Ammon's horn (tissue), 1 donor: ENCODE measurements at regions not wholly inside any gene's neighbourhood (a gene's known extent, or its start where the extent isn't known, plus 50 kb on each side); places are given as distances from the start of the nearest gene placed in this dataset.

Source experiments
- DNase-seq: peaks from one replicate; pipeline ENCODE4 v3.0.0-alpha.2; 2016; ENCODE audit warnings: low spot score

DNA sequence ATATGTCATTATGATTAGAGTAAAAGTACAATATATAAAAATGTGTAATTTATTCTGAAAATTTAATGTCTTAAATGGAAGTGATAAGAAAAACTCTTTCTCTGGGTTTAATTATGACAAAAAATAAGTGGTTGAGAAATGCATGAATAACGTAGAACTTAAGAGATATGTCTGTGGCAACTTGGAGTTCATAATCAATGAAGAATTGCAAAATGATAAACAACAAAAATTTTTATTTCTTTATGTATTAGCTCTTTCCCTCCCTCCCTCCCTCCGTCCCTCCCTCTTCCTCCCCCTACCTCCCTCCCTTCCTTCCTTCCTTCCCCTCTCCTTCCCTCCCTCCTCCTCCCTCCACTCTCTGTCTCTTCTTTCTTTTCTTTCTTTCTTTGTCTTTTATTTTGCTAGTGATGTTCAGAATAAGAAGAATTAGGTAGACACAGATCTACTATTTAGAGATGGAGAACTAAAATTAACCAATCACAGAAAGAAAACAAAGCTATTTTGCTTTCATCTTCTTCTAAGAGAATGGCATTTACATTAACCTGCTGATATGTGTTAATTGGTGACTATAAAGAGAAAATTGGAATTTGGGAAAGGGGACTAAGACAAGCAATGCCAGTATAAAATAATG is 96.3 kb upstream of the PDC start:
- no peak for DNase-seq

DNA sequence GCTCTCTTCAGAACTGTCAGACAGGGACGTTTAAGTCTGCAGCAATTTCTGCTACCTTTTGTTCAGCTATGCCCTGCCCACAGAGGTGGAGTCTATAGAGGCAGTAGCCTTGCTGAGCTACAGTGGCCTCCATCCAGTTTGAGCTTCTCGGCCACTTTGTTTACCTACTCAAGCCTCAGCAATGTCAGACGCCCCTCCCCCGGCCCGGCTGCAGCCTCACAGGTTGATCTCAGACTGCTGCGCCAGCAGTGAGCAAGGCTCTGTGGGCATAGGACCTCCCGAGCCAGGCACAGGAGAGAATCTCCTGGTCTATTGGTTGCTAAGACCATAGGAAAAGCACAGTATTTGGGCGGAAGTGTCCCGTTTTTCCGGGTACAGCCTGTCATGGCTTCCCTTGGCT is 89.9 kb upstream of the PDC start:
- no peak for DNase-seq

GRCh38 chr1:186541003-186541402 is 80.1 kb upstream of the PDC start:
- no peak for DNase-seq

- DNase-seq = no peak
Measured at GRCh38 chr1:186540521-186540920, 79.6 kb upstream of the PDC start.

GRCh38 chr1:186536273-186536890 is 75.5 kb upstream of the PDC start:
- no peak for DNase-seq

DNA sequence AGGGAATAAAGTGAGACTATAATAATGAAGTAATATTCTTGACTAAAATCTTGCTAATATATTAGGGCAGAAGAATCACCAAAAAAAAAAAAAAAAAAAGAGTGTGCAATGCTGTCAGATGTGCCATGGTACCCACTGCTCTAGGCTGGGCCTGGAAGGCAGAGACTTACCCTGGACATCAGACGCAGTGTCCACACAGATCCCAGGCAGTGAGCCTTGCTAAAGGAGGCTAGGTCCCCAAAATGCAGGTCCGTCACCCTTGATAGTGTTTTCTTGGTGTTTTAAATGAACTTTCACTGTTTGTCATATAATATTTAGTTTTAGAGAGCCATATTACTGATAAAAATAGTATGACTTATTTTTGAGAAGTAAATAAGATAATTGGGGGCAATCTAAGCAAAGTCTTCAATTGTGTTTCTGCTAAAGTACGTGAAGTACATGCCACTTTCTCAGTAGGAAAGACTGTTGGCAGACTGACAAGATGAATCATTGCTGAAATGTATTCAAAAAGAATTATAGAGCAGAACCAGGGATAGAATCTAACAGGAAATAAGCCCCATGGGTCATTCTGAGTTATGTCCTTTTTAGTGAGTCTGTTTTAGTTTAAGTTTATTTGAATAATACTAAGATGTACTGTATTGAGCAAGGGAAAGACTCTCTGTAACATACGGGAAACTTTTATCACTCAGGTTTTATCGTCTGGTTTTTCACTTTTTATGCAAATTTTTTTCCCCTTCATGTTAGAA is 74.6 kb upstream of the PDC start:
- DNase-seq = peak; percentile 12

DNA sequence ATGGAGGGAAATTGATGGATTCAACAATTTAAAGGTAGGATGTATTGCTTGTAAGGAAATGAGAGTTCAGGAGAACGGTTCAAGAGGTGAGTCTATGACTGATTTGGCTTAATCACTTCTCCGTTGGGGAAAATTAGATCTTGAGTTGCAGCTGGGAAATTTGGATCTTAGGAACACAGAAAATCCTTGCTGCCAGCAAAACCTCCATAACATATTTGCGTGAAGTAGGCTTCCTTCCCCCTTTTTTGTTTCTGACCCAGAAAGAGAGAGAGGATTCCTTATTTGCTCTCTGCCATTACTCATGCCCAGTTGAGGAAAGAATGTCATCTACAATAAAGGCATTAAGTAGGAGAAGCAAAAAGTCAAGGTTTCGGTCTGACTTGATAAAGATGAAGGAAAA is 73.5 kb upstream of the PDC start:
- no peak for DNase-seq

- no peak for DNase-seq
Measured at GRCh38 chr1:186532466-186532865, 71.6 kb upstream of the PDC start.

GRCh38 chr1:186531561-186532165 is 70.7 kb upstream of the PDC start:
- no peak for DNase-seq

DNA sequence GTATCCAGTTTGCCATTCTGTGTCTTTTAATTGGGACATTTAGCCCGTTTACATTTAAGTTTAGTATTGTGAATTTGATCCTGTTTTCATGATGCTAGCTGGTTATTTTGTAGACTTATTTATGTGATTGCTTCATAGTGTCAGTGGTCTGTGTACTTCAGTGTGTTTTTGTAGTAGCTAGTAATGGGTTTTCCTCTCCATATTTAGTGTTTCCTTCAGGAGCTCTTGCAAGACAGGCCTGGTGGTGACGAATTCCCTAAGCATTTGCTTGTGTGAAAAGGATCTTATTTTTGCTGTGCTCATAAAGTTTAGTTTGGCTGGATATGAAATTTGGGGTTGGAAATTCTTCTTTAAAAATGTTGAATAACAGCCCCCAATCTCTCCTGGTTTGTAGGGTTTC is 69.2 kb upstream of the PDC start:
- no peak for DNase-seq

DNA sequence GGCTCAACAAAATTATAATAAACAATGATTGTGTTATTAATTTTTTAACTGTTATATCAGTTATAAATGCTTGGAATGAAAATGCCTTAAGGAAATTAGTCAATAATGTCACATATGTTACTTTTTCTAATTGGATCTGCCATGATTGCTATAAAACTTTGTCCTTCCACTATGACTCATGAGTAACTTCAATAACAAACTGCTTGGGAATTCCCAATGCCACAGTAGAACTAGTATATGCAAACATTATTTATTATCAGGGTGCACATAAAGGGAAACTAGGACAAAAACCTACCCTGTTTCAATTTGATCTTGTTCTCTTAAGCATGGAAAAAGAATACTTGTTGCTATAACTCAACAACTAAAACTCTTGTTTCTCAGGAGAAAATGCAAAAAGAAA is 59.1 kb upstream of the PDC start:
- no peak for DNase-seq

DNA sequence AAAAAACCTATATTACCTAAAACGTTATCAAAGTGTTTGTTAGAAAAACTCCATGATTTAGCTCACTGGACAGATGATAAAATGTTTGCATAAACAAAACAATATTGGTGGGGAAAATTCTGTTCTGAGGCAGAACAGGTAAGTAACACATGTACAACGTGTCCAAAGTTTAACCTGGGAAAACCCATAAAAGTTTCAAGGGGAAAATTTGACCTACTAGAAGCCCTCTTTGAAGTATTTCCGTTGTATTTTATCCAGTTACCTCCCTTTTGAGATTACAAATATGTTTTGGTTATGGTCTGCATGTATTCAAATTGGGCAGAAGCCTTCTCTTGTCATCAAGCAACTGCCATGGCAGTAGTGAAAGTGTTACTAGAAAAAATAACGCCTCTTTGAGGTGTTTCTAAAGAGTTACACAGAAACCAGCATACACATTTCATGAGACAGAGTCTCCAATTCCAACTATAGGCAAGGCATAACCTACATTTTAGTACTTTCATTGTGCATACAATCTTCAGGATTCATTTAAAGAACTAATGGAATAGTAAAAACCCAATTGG is 58.0 kb upstream of the PDC start:
- DNase-seq = no peak

DNA sequence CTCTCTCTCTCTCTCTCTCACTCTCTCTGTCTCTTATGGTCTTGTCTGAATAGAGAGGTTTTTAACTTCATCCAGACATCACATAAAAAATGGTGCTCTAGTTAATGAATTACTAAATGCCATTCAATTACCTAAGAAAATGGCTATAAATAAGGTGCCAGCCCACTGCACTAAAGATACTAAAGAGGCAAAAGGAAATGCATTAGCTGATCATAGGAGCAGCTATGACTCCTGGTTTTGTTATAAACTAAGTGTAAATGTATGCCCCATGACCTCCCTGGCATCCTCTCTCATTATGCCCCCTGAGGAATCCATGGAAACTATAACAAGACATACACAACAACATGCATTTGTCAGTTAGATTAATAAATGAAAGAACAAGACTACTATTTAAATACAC is 57.5 kb upstream of the PDC start:
- DNase-seq = no peak

DNA sequence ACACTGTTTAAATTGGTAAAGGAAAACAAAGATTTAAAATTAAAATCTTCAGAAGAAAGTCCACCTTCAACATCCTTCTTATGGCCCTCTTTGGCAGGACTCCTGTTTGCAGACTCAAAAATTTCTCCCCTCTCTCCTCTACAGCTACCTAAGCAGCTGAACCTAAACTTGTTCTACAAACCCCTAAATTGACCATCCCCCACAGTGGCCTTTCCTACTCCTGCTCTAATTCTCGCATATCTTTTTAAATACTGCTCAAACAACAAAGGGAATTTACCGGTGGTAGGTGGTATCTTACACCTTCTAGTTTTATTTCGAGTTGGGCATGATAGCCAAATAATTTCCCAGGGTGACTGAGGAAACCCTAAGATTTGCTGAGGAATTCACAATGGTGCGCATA is 53.5 kb upstream of the PDC start:
- DNase-seq = no peak

- DNase-seq = no peak
Measured at GRCh38 chr1:186513526-186513925, 52.6 kb upstream of the PDC start.

DNA sequence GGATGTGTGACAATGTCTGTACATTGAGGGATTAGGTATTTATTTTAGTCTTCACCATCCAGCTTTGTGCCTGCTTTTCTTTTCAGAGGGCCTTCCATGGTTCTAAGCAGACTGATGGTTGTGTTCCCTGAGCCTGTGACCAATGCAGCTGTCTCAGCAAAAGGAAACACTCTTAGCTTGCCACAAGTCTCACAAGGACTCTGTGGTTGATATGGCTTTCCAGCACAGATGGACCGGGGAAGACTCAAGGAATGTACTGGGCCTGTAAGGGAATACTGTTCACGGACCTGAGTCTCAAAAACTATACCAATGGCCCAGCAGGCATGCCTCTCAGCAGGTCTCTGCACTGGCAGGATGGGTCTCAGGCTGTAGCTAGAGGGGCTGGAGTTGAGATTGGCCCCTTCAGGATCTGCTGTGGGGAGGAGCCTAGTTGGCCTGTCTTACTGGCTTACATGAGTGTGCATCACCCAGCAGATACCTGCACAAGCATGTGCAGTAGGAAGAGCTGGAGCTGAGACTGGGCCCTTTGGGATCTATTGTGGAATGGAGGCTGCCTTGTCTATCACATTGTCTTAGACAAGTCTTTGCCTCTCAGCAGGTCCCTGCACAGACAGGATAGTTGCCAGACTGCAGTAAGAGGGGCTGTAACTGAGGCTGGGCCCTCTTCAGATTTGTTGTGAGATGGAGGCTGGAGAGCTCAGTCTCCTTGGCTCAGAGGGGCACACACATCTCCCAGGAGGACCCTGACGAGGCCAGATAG is 52.0 kb upstream of the PDC start:
- DNase-seq = no peak

DNA sequence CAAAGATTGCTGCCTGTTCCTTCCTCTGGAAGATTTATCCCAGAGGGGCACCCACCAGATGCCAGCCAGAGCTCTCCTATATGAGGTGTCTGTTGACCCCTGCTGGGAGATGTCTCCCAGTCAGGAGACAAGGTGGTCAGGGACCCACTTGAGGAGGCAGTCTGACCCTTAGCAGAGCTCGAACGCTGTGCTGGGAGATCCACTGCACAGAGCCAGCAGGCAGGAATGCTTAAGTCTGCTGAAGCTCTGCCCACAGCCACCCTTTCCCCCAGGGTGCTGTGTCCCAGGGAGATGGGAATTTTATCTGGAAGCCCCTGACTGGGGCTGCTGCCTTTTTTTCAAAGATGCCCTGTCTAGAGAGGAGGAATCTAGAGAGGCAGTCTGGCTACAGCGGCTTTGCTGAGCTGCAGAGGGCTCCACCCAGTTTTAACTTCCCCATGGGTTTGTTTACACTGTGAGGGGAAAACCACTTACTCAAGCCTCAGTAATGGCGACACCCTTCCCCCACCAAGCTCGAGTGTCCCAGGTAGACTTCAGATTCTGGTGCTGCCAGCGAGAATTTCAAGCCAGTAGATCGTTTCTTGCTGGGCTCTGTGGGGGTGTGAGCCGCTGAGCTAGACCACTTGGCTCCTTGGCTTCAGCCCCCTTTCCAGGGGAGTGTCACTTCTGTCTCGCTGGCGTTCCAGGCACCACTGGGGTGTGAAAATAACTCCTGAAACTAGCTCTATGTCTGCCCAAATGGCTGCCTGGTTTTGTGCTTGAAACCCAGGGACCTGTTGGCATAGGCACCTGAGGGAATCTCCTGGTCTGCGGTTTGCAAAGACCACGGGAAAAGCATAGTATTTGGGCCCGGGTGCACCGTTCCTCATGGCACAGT is 51.1 kb upstream of the PDC start:
- no peak for DNase-seq
